ENCODE measurements at regions not wholly inside any gene's neighbourhood (a gene's known extent, or its start where the extent isn't known, plus 50 kb on each side); places are given as distances from the start of the nearest gene placed in this dataset.

GRCh38 chr2:2823061-2823753 lies 492.1 kb upstream of the MYT1L start:
- DNase-seq (ENCODE audit: low spot score in 2 of 2): no peak

DNA sequence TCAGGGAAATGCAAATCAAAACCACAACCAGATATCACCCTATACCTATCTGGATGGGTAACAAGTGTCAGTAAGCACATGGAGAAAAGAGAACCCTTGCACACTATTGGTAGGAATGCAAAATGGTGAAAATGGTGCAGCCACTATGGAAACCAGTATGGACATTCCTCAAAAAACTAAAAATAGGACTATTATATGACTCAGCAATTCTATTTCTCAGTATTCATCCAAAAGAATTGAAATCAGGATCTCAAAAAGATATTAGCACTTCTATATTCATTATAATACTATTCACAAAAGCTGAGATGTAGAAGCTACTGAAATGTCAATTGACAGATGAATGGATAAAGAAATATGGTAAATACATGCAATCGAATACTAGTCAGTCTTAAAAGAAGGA lies 491.1 kb upstream of the MYT1L start:
- DNase-seq (ENCODE audit: low spot score in 2 of 2): no peak
- Histone ChIP-seq H3K27ac (no peak overlapping the region), H3K9me3 (peaks cover 11% of the 10 kb centered on the region), H3K4me1 (no peaks in the 10 kb centered on the region), H3K4me3 (no peak overlapping the region), H3K36me3 (no peaks in the 10 kb centered on the region), H3K27me3 (no peaks in the 10 kb centered on the region)
- WGBS: 93% methylated on average over 1 of the region's 1 CpG
- TF ChIP-seq POLR2AphosphoS5 (IDR thresholded peaks at IDR 0.05): no peak

More at GRCh38 chr2:2823061-2823753, 492.1 kb upstream of the MYT1L start:
- Histone ChIP-seq H3K27me3 (no peaks in the 10 kb centered on the region), H3K4me1 (no peaks in the 10 kb centered on the region), H3K27ac (no peak overlapping the region), H3K4me3 (no peak overlapping the region), H3K36me3 (no peaks in the 10 kb centered on the region), H3K9me3 (peaks cover 11% of the 10 kb centered on the region)
- no peak for TF ChIP-seq POLR2A (IDR thresholded peaks at IDR 0.05)
- TF ChIP-seq POLR2AphosphoS5 (IDR thresholded peaks at IDR 0.05): no peak
- no peak for TF ChIP-seq CTCF (IDR thresholded peaks at IDR 0.05)
- TF ChIP-seq EP300 (IDR thresholded peaks at IDR 0.05): no peak
- WGBS: 60% methylated on average over 3 of the region's 3 CpGs

GRCh38 chr2:2812648-2813047 lies 481.6 kb upstream of the MYT1L start:
- TF ChIP-seq POLR2AphosphoS5 (IDR thresholded peaks at IDR 0.05): no peak
- TF ChIP-seq POLR2A (IDR thresholded peaks at IDR 0.05): no peak
- no peak for TF ChIP-seq CTCF (IDR thresholded peaks at IDR 0.05)
- no peak for TF ChIP-seq EP300 (IDR thresholded peaks at IDR 0.05)
- WGBS: 82% methylated on average over 2 of the region's 2 CpGs
- H3K4me1 ChIP-seq: no peaks in the 10 kb centered on the region

DNA sequence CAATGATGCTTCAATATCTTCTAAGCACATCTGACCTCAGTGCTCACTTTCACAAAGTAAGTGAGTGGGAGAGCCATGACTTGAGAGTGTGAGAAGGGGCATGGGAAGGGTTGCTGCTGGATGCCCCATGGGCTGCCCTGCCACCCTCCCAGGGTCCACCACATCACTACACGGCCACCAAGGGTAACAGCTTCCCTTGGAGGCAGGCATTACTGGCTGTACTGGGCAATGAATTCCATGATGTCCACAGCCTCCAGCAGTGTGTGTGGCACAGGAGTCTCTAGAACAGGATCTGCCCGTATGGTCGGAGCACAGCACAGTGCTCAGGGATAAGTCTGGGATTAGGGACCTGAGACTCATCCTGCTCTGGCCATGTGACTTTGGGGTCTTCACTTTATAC lies 481.0 kb upstream of the MYT1L start:
- peaks cover 9% of the 10 kb centered on the region for H3K9me3 ChIP-seq
- 83% methylated on average over 2 of the region's 3 CpGs for WGBS
- no peaks in the 10 kb centered on the region for H3K4me1 ChIP-seq
- no peak overlapping the region for H3K27ac ChIP-seq
- no peaks in the 10 kb centered on the region for H3K36me3 ChIP-seq
- DNase-seq (ENCODE audit: low spot score in 2 of 2): no peak
- no peak overlapping the region for H3K4me3 ChIP-seq
- H3K27me3 ChIP-seq: no peaks in the 10 kb centered on the region
- no peak for TF ChIP-seq POLR2A (IDR thresholded peaks at IDR 0.05)
- TF ChIP-seq POLR2AphosphoS5 (IDR thresholded peaks at IDR 0.05): no peak
- no peak for TF ChIP-seq CTCF (IDR thresholded peaks at IDR 0.05)
- TF ChIP-seq EP300 (IDR thresholded peaks at IDR 0.05): no peak

More at GRCh38 chr2:2812648-2813047, 481.6 kb upstream of the MYT1L start:
- H3K27ac ChIP-seq: no peak overlapping the region
- no peaks in the 10 kb centered on the region for H3K27me3 ChIP-seq
- H3K9me3 ChIP-seq: peaks cover 9% of the 10 kb centered on the region
- no peak overlapping the region for H3K4me3 ChIP-seq
- DNase-seq (ENCODE audit: low spot score in 2 of 2): no peak
- no peaks in the 10 kb centered on the region for H3K36me3 ChIP-seq

- no peaks in the 10 kb centered on the region for H3K27me3 ChIP-seq
- H3K4me1 ChIP-seq: no peaks in the 10 kb centered on the region
- no peak overlapping the region for H3K27ac ChIP-seq
- 59% methylated on average over 6 of the region's 6 CpGs for WGBS
- TF ChIP-seq CTCF (IDR thresholded peaks at IDR 0.05) (no peak), EP300 (IDR thresholded peaks at IDR 0.05) (no peak), POLR2A (IDR thresholded peaks at IDR 0.05) (no peak), POLR2AphosphoS5 (IDR thresholded peaks at IDR 0.05) (no peak)
- DNase-seq (ENCODE audit: low spot score in 2 of 2): no peak
- no peaks in the 10 kb centered on the region for H3K36me3 ChIP-seq
- H3K9me3 ChIP-seq: peaks cover 9% of the 10 kb centered on the region
- H3K4me3 ChIP-seq: no peak overlapping the region
Measured at GRCh38 chr2:2810504-2810903, 479.4 kb upstream of the MYT1L start.

DNA sequence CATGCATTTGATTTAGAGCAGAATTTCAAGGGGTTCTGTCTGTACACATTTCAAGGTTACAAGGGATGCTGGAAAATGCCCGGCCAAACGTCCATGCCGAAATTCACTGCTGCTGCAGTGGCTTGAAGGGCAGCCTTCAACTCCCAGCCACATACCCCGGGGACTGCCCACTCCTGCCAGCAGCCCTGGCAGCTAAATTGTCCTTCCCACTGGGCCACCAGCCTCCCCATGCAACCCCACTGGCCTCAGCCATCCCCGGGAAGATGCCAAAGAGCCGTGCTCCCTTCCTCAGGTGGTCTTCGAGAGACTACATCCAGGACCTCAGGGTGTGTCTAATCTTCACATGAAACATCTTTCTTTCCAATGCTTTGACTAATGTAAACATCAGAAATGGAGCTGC lies 478.7 kb upstream of the MYT1L start:
- WGBS: 93% methylated on average over 7 of the region's 7 CpGs
- no peak overlapping the region for H3K27ac ChIP-seq
- H3K4me3 ChIP-seq: no peak overlapping the region
- no peaks in the 10 kb centered on the region for H3K4me1 ChIP-seq
- no peaks in the 10 kb centered on the region for H3K27me3 ChIP-seq
- DNase-seq (ENCODE audit: low spot score in 2 of 2): no peak
- H3K9me3 ChIP-seq: peaks cover 9% of the 10 kb centered on the region
- TF ChIP-seq POLR2A (IDR thresholded peaks at IDR 0.05) (no peak), CTCF (IDR thresholded peaks at IDR 0.05) (no peak), POLR2AphosphoS5 (IDR thresholded peaks at IDR 0.05) (no peak), EP300 (IDR thresholded peaks at IDR 0.05) (no peak)
- no peaks in the 10 kb centered on the region for H3K36me3 ChIP-seq

Measured in suprapubic skin (tissue), 4 donors.